CD14-positive monocyte (primary cell): ENCODE measurements at regions not wholly inside any gene's neighbourhood (a gene's known extent, or its start where the extent isn't known, plus 50 kb on each side); places are given as distances from the start of the nearest gene placed in this dataset.

Experiments
- DNase-seq, 3 donors: peaks; one replicate each; pipeline ENCODE4 v3.0.0-alpha.2; 2011 to 2022
- H2AFZ ChIP-seq: 2 replicates; pipeline ENCODE4 v1.6.0; 2012; ENCODE audit warnings: mild to moderate bottlenecking, low read depth, low read length, inconsistent platforms; ENCODE audit not compliant: insufficient read depth, poor library complexity, severe bottlenecking
- H3K27ac ChIP-seq, 2 donors: 1 replicate in 1 of 2; 2 replicates in 1 of 2; pipeline ENCODE4 v1.5.1; 2012 to 2013; ENCODE audit warnings: low read length in 2 of 2, control low read depth in 1 of 2, inconsistent platforms in 1 of 2, low read depth in 1 of 2, mild to moderate bottlenecking in 1 of 2
- H3K27me3 ChIP-seq, 2 donors: one replicate each; pipeline versions ENCODE4 v1.6.0 to v1.6.1; 2011 to 2013; ENCODE audit warnings: low read length in 2 of 2; ENCODE audit not compliant: control insufficient read depth in 2 of 2, insufficient read depth in 2 of 2
- H3K36me3 ChIP-seq, 2 donors: replicated peaks in 1 of 2; 1 replicate in 1 of 2; 2 replicates in 1 of 2; pipeline versions ENCODE4 v1.5.1 to v1.6.1; 2012 to 2013; ENCODE audit warnings: low read length in 2 of 2, control low read depth in 1 of 2, inconsistent platforms in 1 of 2, mild to moderate bottlenecking in 1 of 2; ENCODE audit not compliant: insufficient read depth in 2 of 2, control insufficient read depth in 1 of 2
- H3K4me1 ChIP-seq, 2 donors: 1 replicate in 1 of 2; 2 replicates in 1 of 2; pipeline versions ENCODE4 v1.5.1 to v1.6.1; 2012 to 2013; ENCODE audit warnings: low read length in 2 of 2, control low read depth in 1 of 2, inconsistent platforms in 1 of 2, mild to moderate bottlenecking in 1 of 2, moderate library complexity in 1 of 2; ENCODE audit not compliant: insufficient read depth in 2 of 2, control insufficient read depth in 1 of 2
- H3K4me2 ChIP-seq: replicated peaks from 2 replicates; pipeline ENCODE3; 2012; ENCODE audit warnings: low read length, moderate library complexity, mild to moderate bottlenecking; ENCODE audit not compliant: poor library complexity, severe bottlenecking; ENCODE audit errors: extremely low read depth
- H3K4me3 ChIP-seq, 3 experiments: fragments of 200-600 bp in 1 of 3; sonication (generic) in 1 of 3; replicated peaks in 1 of 3; 1 replicate in 2 of 3; 2 replicates in 1 of 3; pipeline ENCODE4 v1.5.1; 2011 to 2013; ENCODE audit warnings: low read length in 3 of 3, mild to moderate bottlenecking in 3 of 3, control low read depth in 2 of 3, low read depth in 2 of 3, inconsistent platforms in 1 of 3, moderate library complexity in 1 of 3
- H3K79me2 ChIP-seq: 2 replicates; pipeline ENCODE4 v1.6.0; 2012; ENCODE audit warnings: mild to moderate bottlenecking, control low read depth, inconsistent platforms, low read length, moderate library complexity; ENCODE audit not compliant: insufficient read depth
- H3K9ac ChIP-seq: 2 replicates; pipeline ENCODE4 v1.6.0; 2017; ENCODE audit warnings: low read length, mild to moderate bottlenecking; ENCODE audit not compliant: insufficient read depth, poor library complexity, severe bottlenecking
- H3K9me3 ChIP-seq, 2 donors: replicated peaks in 1 of 2; 1 replicate in 1 of 2; 2 replicates in 1 of 2; pipeline versions ENCODE4 v1.5.1 to v1.6.1; 2012 to 2013; ENCODE audit warnings: low read length in 2 of 2, control low read depth in 1 of 2; ENCODE audit not compliant: control insufficient read depth in 1 of 2, insufficient read depth in 1 of 2
- H4K20me1 ChIP-seq: 2 replicates; pipeline ENCODE4 v1.6.0; 2012; ENCODE audit warnings: mild to moderate bottlenecking, low read length, control low read depth, moderate library complexity; ENCODE audit not compliant: insufficient read depth
- H3K27ac Mint-ChIP-seq, 7 donors: one replicate each; pipeline ENCODE4 v1.8.0; 2020; ENCODE audit warnings: mild to moderate bottlenecking in 7 of 7, mixed read lengths in 7 of 7, moderate library complexity in 6 of 7, inconsistent platforms in 2 of 7
- H3K27me3 Mint-ChIP-seq, 3 donors: one replicate each; pipeline ENCODE4 v1.8.0; 2021 to 2022; ENCODE audit warnings: low read depth in 3 of 3, mild to moderate bottlenecking in 3 of 3, mixed read lengths in 3 of 3, moderate library complexity in 3 of 3, inconsistent platforms in 1 of 3
- H3K36me3 Mint-ChIP-seq, 2 donors: one replicate each; pipeline ENCODE4 v1.8.0; 2020; ENCODE audit warnings: mixed read lengths in 2 of 2, inconsistent platforms in 1 of 2, mild to moderate bottlenecking in 1 of 2
- H3K4me1 Mint-ChIP-seq: one replicate; pipeline ENCODE4 v1.8.0; 2020; ENCODE audit warnings: mild to moderate bottlenecking, mixed read lengths
- H3K4me3 Mint-ChIP-seq, 2 donors: one replicate each; pipeline ENCODE4 v1.8.0; 2020; ENCODE audit warnings: mild to moderate bottlenecking in 2 of 2, mixed read lengths in 2 of 2, moderate library complexity in 1 of 2
- H3K9me3 Mint-ChIP-seq, 7 donors: one replicate each; pipeline ENCODE4 v1.8.0; 2020 to 2022; ENCODE audit warnings: mixed read lengths in 7 of 7, mild to moderate bottlenecking in 6 of 7, moderate library complexity in 6 of 7, inconsistent platforms in 2 of 7
- WGBS: methylation state at CpG from one replicate; pipeline ENCODE4 v1.1.5; 2013; ENCODE audit warnings: missing lambda C conversion rate; ENCODE audit not compliant: insufficient coverage; 5-methylcytosine and 5-hydroxymethylcytosine counted together
- intact Hi-C, 2 donors: fragments of 100-400 bp; cut with micrococcal nuclease; formaldehyde crosslinking; loops; one replicate each; pipeline versions ENCODE4 v1.15.0 to v1.15.1; 2023
- TF ChIP-seq, protein P1 (sequence below): fragments of 200-600 bp; IDR thresholded peaks from one replicate; pipeline ENCODE4 v1.8.0; 2022; ENCODE audit warnings: antibody characterized with exemption, mild to moderate bottlenecking

DNA sequence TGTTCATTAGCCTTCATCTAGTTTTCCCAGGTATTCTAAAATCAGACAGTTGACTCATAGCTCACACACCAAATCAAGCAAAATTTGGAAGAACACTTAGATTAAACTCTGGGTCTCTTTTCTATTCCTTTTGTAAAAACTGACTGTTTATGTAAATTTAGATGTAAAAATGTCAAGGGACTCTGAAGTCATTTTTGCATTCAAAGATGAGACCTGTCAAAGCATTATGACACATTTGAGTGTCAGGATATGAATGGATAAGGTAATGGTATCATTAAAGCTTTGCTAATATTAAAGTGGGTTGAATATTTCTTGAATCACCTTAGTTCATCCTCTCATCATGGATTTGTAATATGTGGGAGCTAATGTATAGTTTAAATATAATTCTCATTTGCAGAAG is 348.1 kb upstream of the NRXN1 start:
- H4K20me1 ChIP-seq, result no peaks in the 10 kb centered on the region
- Mint-ChIP-seq H3K9me3 (peaks cover 0 to 11% (median 1%) of the 10 kb centered on the region in 7 donors), H3K27ac (no peak overlapping the region), H3K27me3 (no peaks in the 10 kb centered on the region), H3K36me3 (no peaks in the 10 kb centered on the region), H3K4me3 (no peak overlapping the region), H3K4me1 (no peaks in the 10 kb centered on the region)
- TF ChIP-seq, protein P1, sequence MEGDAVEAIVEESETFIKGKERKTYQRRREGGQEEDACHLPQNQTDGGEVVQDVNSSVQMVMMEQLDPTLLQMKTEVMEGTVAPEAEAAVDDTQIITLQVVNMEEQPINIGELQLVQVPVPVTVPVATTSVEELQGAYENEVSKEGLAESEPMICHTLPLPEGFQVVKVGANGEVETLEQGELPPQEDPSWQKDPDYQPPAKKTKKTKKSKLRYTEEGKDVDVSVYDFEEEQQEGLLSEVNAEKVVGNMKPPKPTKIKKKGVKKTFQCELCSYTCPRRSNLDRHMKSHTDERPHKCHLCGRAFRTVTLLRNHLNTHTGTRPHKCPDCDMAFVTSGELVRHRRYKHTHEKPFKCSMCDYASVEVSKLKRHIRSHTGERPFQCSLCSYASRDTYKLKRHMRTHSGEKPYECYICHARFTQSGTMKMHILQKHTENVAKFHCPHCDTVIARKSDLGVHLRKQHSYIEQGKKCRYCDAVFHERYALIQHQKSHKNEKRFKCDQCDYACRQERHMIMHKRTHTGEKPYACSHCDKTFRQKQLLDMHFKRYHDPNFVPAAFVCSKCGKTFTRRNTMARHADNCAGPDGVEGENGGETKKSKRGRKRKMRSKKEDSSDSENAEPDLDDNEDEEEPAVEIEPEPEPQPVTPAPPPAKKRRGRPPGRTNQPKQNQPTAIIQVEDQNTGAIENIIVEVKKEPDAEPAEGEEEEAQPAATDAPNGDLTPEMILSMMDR, result no peak
- no peak overlapping the region for H3K9ac ChIP-seq
- no peak overlapping the region for H2AFZ ChIP-seq
- H3K79me2 ChIP-seq, result no peaks in the 10 kb centered on the region
- no peak overlapping the region for H3K4me2 ChIP-seq
- peaks cover 8 to 11% of the 10 kb centered on the region in 2 donors for H3K9me3 ChIP-seq
- no peaks in the 10 kb centered on the region for H3K4me1 ChIP-seq
- H3K36me3 ChIP-seq, result no peaks in the 10 kb centered on the region
- intact Hi-C loops, result no loop called here
- no peak overlapping the region for H3K27ac ChIP-seq
- H3K4me3 ChIP-seq, result no peak overlapping the region
- H3K27me3 ChIP-seq, result no peaks in the 10 kb centered on the region
- DNase-seq, result no peak

DNA sequence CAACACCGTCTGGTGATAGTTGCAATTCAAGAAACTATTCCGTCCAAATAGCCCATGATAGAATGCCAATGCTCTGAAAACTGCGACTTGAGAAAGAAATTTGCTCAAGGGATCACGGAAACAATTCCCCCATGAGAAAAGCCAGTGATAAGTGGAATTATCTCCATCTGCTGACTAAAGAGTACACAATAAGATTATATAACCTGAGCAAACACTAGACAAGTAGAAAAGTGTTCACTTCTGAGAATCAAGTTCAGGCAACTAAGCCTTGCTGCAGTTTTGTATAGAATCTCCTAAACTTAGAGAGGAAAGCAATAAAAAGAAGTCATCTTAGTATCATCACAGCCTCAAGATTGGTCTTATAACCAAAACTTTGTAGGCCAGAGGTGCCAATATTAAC is 336.3 kb upstream of the NRXN1 start:
- TF ChIP-seq, protein P1, result no peak
- Histone ChIP-seq H3K9ac (no peak overlapping the region), H3K4me1 (no peaks in the 10 kb centered on the region), H3K36me3 (no peaks in the 10 kb centered on the region), H3K4me2 (no peak overlapping the region), H3K4me3 (no peak overlapping the region), H3K9me3 (no peaks in the 10 kb centered on the region), H3K79me2 (no peaks in the 10 kb centered on the region), H3K27me3 (no peaks in the 10 kb centered on the region), H3K27ac (no peak overlapping the region), H2AFZ (no peak overlapping the region), H4K20me1 (no peaks in the 10 kb centered on the region)
- no peaks in the 10 kb centered on the region for H3K36me3 Mint-ChIP-seq
- H3K9me3 Mint-ChIP-seq, result peaks cover 0 to 8% (median under 1%) of the 10 kb centered on the region in 7 donors
- no peaks in the 10 kb centered on the region for H3K4me1 Mint-ChIP-seq
- DNase-seq, result no peak
- WGBS, result no CpG with 5 or more reads among the region's 4 CpGs
- intact Hi-C loops, result no loop called here
- H3K27me3 Mint-ChIP-seq, result no peaks in the 10 kb centered on the region
- H3K27ac Mint-ChIP-seq, result no peak overlapping the region
- no peak overlapping the region for H3K4me3 Mint-ChIP-seq
